Heart right ventricle (tissue), 16 donors: ENCODE measurements at regions not wholly inside any gene's neighbourhood (a gene's known extent, or its start where the extent isn't known, plus 50 kb on each side); places are given as distances from the start of the nearest gene placed in this dataset.

Experiments
- ATAC-seq, 8 donors: fragments of 200-7000 bp; cut with Tn5 transposase; one replicate each; pipeline ENCODE4 v1.9.1; 2020; ENCODE audit warnings: mild to moderate bottlenecking in 8 of 8, moderate library complexity in 8 of 8, moderate number of reproducible peaks in 1 of 8
- DNase-seq, 2 donors: peaks; one replicate each; pipeline ENCODE4 v3.0.0-alpha.2; 2020
- H3K27ac ChIP-seq, 10 donors: fragments of 200-600 bp; sonication (generic) in 2 of 10; one replicate each; pipeline versions ENCODE4 v1.5.0 to v1.8.0; 2020 to 2022; ENCODE audit warnings: mild to moderate bottlenecking in 3 of 10
- H3K27me3 ChIP-seq, 7 donors: fragments of 200-600 bp; one replicate each; pipeline ENCODE4 v1.8.0; 2021 to 2022; ENCODE audit warnings: mild to moderate bottlenecking in 2 of 7
- H3K36me3 ChIP-seq, 9 donors: fragments of 200-600 bp; sonication (generic) in 1 of 9; one replicate each; pipeline versions ENCODE4 v1.5.0 to v1.8.0; 2020 to 2022; ENCODE audit warnings: mild to moderate bottlenecking in 2 of 9
- H3K4me1 ChIP-seq, 9 donors: fragments of 200-600 bp; sonication (generic) in 1 of 9; one replicate each; pipeline versions ENCODE4 v1.5.0 to v1.8.0; 2020 to 2022; ENCODE audit warnings: mild to moderate bottlenecking in 4 of 9
- H3K4me3 ChIP-seq, 10 donors: fragments of 200-600 bp; sonication (generic) in 2 of 10; one replicate each; pipeline versions ENCODE4 v1.5.0 to v1.8.0; 2020 to 2022; ENCODE audit warnings: mild to moderate bottlenecking in 7 of 10, moderate library complexity in 2 of 10
- H3K9me3 ChIP-seq, 11 donors: fragments of 200-600 bp in 10 of 11; sonication (generic) in 2 of 11; one replicate each; pipeline versions ENCODE4 v1.5.0 to v1.8.0; 2013 to 2022; ENCODE audit warnings: mild to moderate bottlenecking in 2 of 11, control low read depth in 1 of 11, moderate library complexity in 1 of 11
- CTCF ChIP-seq, 9 donors: fragments of 200-600 bp; sonication (generic) in 2 of 9; IDR thresholded peaks; one replicate each; pipeline versions ENCODE4 v1.5.0 to v1.8.0; 2021 to 2022; ENCODE audit warnings: antibody characterized with exemption in 9 of 9, mild to moderate bottlenecking in 5 of 9, moderate library complexity in 1 of 9
- WGBS, 2 donors: extraction: QIAGEN DNeasy Blood & Tissue Kit; methylation state at CpG; one replicate each; pipeline ENCODE4 v1.1.7; 2013; ENCODE audit warnings: inconsistent platforms in 1 of 2; 5-methylcytosine and 5-hydroxymethylcytosine counted together
- intact Hi-C, 10 donors: fragments of 100-400 bp; cut with DNase I; formaldehyde crosslinking; loops; one replicate each; pipeline versions ENCODE4 v1.11.1 to v1.14.2; 2022
- donor health status: Arrhythmogenic right ventricular cardiomyopathy.
- donor health status: ischemic (EF 13 %, LVEDD 7.1; RV severe dilation, severe dysfunction).
- donor health status: healthy with polysubstance abuse.
- donor health status: DM: no; HTN: yes; CAD: no.
- donor health status: DM: no; HTN: no; CAD: no.
- donor health status: ischemic (EF 25% LVEDD 6.9; RV normal size, moderate dysfunction).
- donor health status: ischemic (EF 25% LVEDD 5.7; RV mildly dilated, moderate dysfunction).
- donor health status: healthy.
- donor health status: DM: yes; HTN: yes; CAD: no.
- donor health status: Ischemic cardiomyopathy.
- donor health status: ischemic (EF 35%, LVEDD 5.7; RV mildly dilated, moderate dysfunction).
- donor health status: nonischemic (EF 11% LVEDD 7.7; RV severe dilation, severe dysfunction).
- donor health status: DM: yes; HTN: yes; CAD: no.
- donor health status: PGD.
- donor health status: ischemic (EF 29% LVEDD 5.4; RV normal size, mild dysfunction).
- donor health status: nonischemic (EF 23%, LVEDD 6.1; RV moderate dilation, normal function).

- intact Hi-C loops: loop anchor here in 1 of 10 donors (10.0 kb wide), 1 partner anchor 57 kb away; no protein-coding TSS in a partner anchor
- 84 to 87% methylated on average over 6 of the region's 6 CpGs for WGBS, 2 donors
- no peaks in the 10 kb centered on the region for H3K27me3 ChIP-seq
- ATAC-seq: no peak
- H3K36me3 ChIP-seq: no peaks in the 10 kb centered on the region
- H3K4me3 ChIP-seq: no peak overlapping the region
- TF ChIP-seq CTCF (IDR thresholded peaks at IDR 0.05): no peak
- H3K9me3 ChIP-seq: no peaks in the 10 kb centered on the region
- peaks cover under 1 to 34% (median 18%) of the 10 kb centered on the region in 9 donors for H3K4me1 ChIP-seq
- H3K27ac ChIP-seq: peak overlapping the region in 1 of 10 donors; percentile 4
- DNase-seq: no peak
These were observed 109.2 kb upstream of the WWC1 start for GRCh38 chr5:168182269-168182668.

GRCh38 chr5:168184103-168184502 is 107.3 kb upstream of the WWC1 start:
- Histone ChIP-seq H3K9me3 (no peaks in the 10 kb centered on the region), H3K4me3 (no peak overlapping the region), H3K27ac (peak overlapping the region in 4 of 10 donors; percentile 27 to 93 (median 51)), H3K36me3 (no peaks in the 10 kb centered on the region), H3K27me3 (no peaks in the 10 kb centered on the region), H3K4me1 (peaks cover 0 to 33% (median 20%) of the 10 kb centered on the region in 9 donors)
- no peak for ATAC-seq
- intact Hi-C loops: loop anchor here in 1 of 10 donors (10.0 kb wide), 1 partner anchor 59 kb away; no protein-coding TSS in a partner anchor
- 88% methylated on average over 2 of the region's 2 CpGs for WGBS, 2 donors
- DNase-seq: no peak
- TF ChIP-seq CTCF (IDR thresholded peaks at IDR 0.05): no peak

- Histone ChIP-seq H3K27me3 (no peaks in the 10 kb centered on the region), H3K9me3 (no peaks in the 10 kb centered on the region), H3K27ac (peak overlapping the region; percentile 27 to 93 (median 75)), H3K4me1 (peaks cover 0 to 27% (median 19%) of the 10 kb centered on the region in 9 donors), H3K4me3 (no peak overlapping the region), H3K36me3 (peaks cover 0 to 5% (median 0%) of the 10 kb centered on the region in 9 donors)
- ATAC-seq (peak in 7 of 8 donors; percentile 35 to 90 (median 80)), DNase-seq (no peak)
- 47 to 58% methylated on average over 18 of the region's 18 CpGs for WGBS, 2 donors
- no peak for TF ChIP-seq CTCF (IDR thresholded peaks at IDR 0.05)
- intact Hi-C loops: loop anchor here in 1 of 10 donors (10.0 kb wide), 1 partner anchor 62 kb away; no protein-coding TSS in a partner anchor
These were observed 105.0 kb upstream of the WWC1 start for GRCh38 chr5:168186289-168187074.

GRCh38 chr5:168187614-168188013 is 103.8 kb upstream of the WWC1 start:
- 23 to 43% methylated on average over 6 of the region's 6 CpGs for WGBS, 2 donors
- Histone ChIP-seq H3K27ac (peak overlapping the region in 8 of 10 donors; percentile 38 to 93 (median 80)), H3K4me1 (peaks cover 0 to 38% (median 21%) of the 10 kb centered on the region in 9 donors), H3K27me3 (no peaks in the 10 kb centered on the region), H3K4me3 (no peak overlapping the region), H3K36me3 (peaks cover 0 to 6% (median 0%) of the 10 kb centered on the region in 9 donors), H3K9me3 (no peaks in the 10 kb centered on the region)
- peak in 3 of 8 donors; percentile 17 to 53 (median 34) for ATAC-seq
- DNase-seq: no peak
- TF ChIP-seq CTCF (IDR thresholded peaks at IDR 0.05): no peak
- intact Hi-C loops: loop anchor here in 1 of 10 donors (10.0 kb wide), 1 partner anchor 63 kb away; no protein-coding TSS in a partner anchor
